ENCODE measurements at regions not wholly inside any gene's neighbourhood (a gene's known extent, or its start where the extent isn't known, plus 50 kb on each side); places are given as distances from the start of the nearest gene placed in this dataset.

DNA sequence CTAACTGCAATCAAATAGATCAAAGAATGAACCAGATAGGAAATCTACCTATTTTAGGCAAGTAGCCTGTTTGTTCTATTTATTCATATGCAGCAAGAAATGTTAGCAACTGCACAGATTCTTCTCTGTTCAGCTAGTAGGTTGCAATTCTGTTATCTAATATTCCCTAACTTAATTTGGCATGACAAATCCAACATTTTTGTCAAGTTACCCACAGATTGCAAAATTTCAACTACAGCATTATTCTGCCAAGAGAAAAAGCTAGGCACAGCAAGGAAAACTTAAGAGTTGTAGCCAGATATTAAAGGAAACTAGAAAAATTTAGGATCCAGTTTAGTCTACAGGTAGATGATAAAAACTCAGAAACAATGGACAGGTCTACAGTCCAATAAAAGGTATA is 104.4 kb upstream of the SYNCRIP start:
- DNase-seq (ENCODE audit: low spot score), result no peak
- no peak overlapping the region for H3K9ac ChIP-seq (ENCODE audit: insufficient read depth, low read depth, low read length)
- ChIA-PET POLR2A (interaction anchor here (1.5 to 1.6 kb wide), 2 partner anchors 68 to 104 kb away, joined by 4 to 9 read pairs; partner anchors contain the start of gene SYNCRIP), CTCF (ENCODE audit: low intra/inter-chr PET ratio, low total read pairs) (no interaction called here)
- no peak overlapping the region for H3K4me3 ChIP-seq (replicated peaks in 1 of 3; ENCODE audit: insufficient read depth in 1 of 3, low read depth in 2 of 3, low read length in 3 of 3)
- H4K20me1 ChIP-seq (ENCODE audit: insufficient read depth, low read length), result no peaks in the 10 kb centered on the region
- no TSS peak for BruUV-seq (replicated peaks)
- no peaks in the 10 kb centered on the region for H3K79me2 ChIP-seq (ENCODE audit: insufficient read depth, low read length)
- H3K36me3 ChIP-seq (replicated peaks in 1 of 2; ENCODE audit: control insufficient read depth in 1 of 2, insufficient read depth in 2 of 2, low read length in 2 of 2), result no peaks in the 10 kb centered on the region
- H3K27ac ChIP-seq (ENCODE audit: extremely low read length, insufficient read depth, low read length), result no peak overlapping the region
- peaks cover 2 to 3% of the 10 kb centered on the region in 2 experiments; a peak in 3 of 5 replicates for H3K27me3 ChIP-seq (ENCODE audit: control insufficient read depth in 1 of 2, insufficient read depth in 2 of 2, low read length in 2 of 2)
- H3K4me1 ChIP-seq (ENCODE audit: insufficient read depth, low read length), result peaks cover 30% of the 10 kb centered on the region
- H3K9me3 ChIP-seq (ENCODE audit: low read length), result no peaks in the 10 kb centered on the region
- TF ChIP-seq ZNF446 (CRISPR knock-in tag; IDR thresholded peaks at IDR 0.05) (no peak), ZNF549 (CRISPR knock-in tag; IDR thresholded peaks at IDR 0.05) (no peak), NCOA1 (CRISPR knock-in tag; IDR thresholded peaks at IDR 0.05) (no peak), ZNF138 (CRISPR knock-in tag; IDR thresholded peaks at IDR 0.05; ENCODE audit: low read depth) (no peak), SRSF1 (optimal IDR thresholded peaks at IDR 0.05; ENCODE audit: low read depth, low read length) (no peak), ZFX (CRISPR knock-in tag; IDR thresholded peaks at IDR 0.05; ENCODE audit: low read depth) (no peak), ZNF101 (CRISPR knock-in tag; IDR thresholded peaks at IDR 0.05; ENCODE audit: borderline replicate concordance, low read depth) (no peak), ZFYVE20 (CRISPR knock-in tag; IDR thresholded peaks at IDR 0.05; ENCODE audit: borderline replicate concordance, low read depth) (no peak), SIX4 (CRISPR knock-in tag; IDR thresholded peaks at IDR 0.05) (no peak), FOXM1 (CRISPR knock-in tag; IDR thresholded peaks at IDR 0.05) (no peak)
- TF ChIP-seq, protein P1, sequence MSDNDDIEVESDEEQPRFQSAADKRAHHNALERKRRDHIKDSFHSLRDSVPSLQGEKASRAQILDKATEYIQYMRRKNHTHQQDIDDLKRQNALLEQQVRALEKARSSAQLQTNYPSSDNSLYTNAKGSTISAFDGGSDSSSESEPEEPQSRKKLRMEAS (IDR thresholded peaks at IDR 0.05), result no peak
- TF ChIP-seq, protein P2, sequence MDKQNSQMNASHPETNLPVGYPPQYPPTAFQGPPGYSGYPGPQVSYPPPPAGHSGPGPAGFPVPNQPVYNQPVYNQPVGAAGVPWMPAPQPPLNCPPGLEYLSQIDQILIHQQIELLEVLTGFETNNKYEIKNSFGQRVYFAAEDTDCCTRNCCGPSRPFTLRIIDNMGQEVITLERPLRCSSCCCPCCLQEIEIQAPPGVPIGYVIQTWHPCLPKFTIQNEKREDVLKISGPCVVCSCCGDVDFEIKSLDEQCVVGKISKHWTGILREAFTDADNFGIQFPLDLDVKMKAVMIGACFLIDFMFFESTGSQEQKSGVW (CRISPR knock-in tag; IDR thresholded peaks at IDR 0.05; ENCODE audit: borderline replicate concordance), result no peak
- TF ChIP-seq, protein P3, sequence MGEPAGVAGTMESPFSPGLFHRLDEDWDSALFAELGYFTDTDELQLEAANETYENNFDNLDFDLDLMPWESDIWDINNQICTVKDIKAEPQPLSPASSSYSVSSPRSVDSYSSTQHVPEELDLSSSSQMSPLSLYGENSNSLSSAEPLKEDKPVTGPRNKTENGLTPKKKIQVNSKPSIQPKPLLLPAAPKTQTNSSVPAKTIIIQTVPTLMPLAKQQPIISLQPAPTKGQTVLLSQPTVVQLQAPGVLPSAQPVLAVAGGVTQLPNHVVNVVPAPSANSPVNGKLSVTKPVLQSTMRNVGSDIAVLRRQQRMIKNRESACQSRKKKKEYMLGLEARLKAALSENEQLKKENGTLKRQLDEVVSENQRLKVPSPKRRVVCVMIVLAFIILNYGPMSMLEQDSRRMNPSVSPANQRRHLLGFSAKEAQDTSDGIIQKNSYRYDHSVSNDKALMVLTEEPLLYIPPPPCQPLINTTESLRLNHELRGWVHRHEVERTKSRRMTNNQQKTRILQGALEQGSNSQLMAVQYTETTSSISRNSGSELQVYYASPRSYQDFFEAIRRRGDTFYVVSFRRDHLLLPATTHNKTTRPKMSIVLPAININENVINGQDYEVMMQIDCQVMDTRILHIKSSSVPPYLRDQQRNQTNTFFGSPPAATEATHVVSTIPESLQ (CRISPR knock-in tag; conservative IDR thresholded peaks at IDR 0.05), result no peak
- in situ Hi-C loops (cut with HindIII; ENCODE audit: extremely low pct_ligation_motif_present, low pct_unique_long_range_greater_than_20kb) (no loop called here), intact Hi-C loops (cut with micrococcal nuclease; ENCODE audit: unreplicated experiment) (no loop called here)
- H2AFZ ChIP-seq (ENCODE audit: low read length), result no peak overlapping the region
- FAIRE-seq, result no peak
- no peak overlapping the region for H3K4me2 ChIP-seq (ENCODE audit: low read depth, low read length)
- no peak for ATAC-seq
